ENCODE measurements at regions not wholly inside any gene's neighbourhood (a gene's known extent, or its start where the extent isn't known, plus 50 kb on each side); places are given as distances from the start of the nearest gene placed in this dataset.

DNA sequence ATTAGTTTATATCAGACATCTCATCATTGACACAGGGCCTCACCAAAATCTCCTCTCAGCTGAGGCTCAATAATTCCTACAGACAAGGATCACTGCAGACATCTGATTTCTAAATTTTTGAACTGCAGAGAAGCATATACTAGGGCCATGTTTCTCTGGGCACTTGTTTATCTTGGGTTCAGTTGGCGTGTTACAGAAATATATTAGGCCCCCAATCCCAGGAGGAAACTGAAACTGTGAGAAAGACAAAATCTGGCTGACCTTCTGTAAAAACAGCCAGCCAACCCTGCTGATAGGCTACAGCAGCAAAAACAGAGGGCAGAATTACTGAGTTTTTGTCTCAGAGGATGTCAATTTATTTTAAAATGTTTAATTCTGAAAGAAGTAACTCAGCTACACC lies 634.6 kb downstream of the ETNK1 start:
- Mint-ChIP-seq H3K27ac (peak overlapping the region in 1 of 3 experiments; percentile 27; a peak in 1 of 7 replicates), H3K9me3 (no peaks in the 10 kb centered on the region)
- no peak overlapping the region for H3K14ac ChIP-seq (ENCODE audit: insufficient read depth, low read length)

More for the DNA sequence above, 634.6 kb downstream of the ETNK1 start:
- Histone ChIP-seq H3K9ac (ENCODE audit: extremely low read depth, insufficient read length, low read length) (no peak overlapping the region), H2BK5ac (ENCODE audit: insufficient read length, low read length) (no peak overlapping the region), H4K8ac (replicated peaks; ENCODE audit: insufficient read length, low read depth, low read length) (no peak overlapping the region), H2BK12ac (ENCODE audit: insufficient read length, low read depth, low read length) (no peak overlapping the region), H2AFZ (ENCODE audit: low read length) (no peak overlapping the region), H3K9me3 (ENCODE audit: control insufficient read depth, low read depth, low read length) (no peaks in the 10 kb centered on the region), H4K5ac (ENCODE audit: insufficient read length, low read depth, low read length) (no peak overlapping the region), H3K79me2 (ENCODE audit: insufficient read depth, low read length) (no peaks in the 10 kb centered on the region), H3K23me2 (ENCODE audit: insufficient read length, low read depth, low read length, poor library complexity, severe bottlenecking) (no peaks in the 10 kb centered on the region), H3K4ac (ENCODE audit: low read depth, low read length) (no peak overlapping the region), H4K20me1 (ENCODE audit: control insufficient read depth, insufficient read depth, insufficient read length) (no peaks in the 10 kb centered on the region), H3K79me1 (ENCODE audit: insufficient read depth, low read depth, low read length, poor library complexity, severe bottlenecking) (no peaks in the 10 kb centered on the region), H3T11ph (ENCODE audit: low read length) (no peak overlapping the region), H4K91ac (ENCODE audit: insufficient read length, low read depth, low read length) (no peak overlapping the region), H3K4me1 (ENCODE audit: insufficient read depth, low read length) (no peaks in the 10 kb centered on the region), H2BK120ac (ENCODE audit: low read depth, low read length, poor library complexity, severe bottlenecking) (no peak overlapping the region), H3K27me3 (ENCODE audit: insufficient read depth, low read length) (no peaks in the 10 kb centered on the region), H3K18ac (ENCODE audit: insufficient read length, low read depth, low read length) (no peak overlapping the region), H2AK5ac (ENCODE audit: insufficient read length, low read length) (no peak overlapping the region), H3K27ac (ENCODE audit: insufficient read length, low read depth, low read length) (no peak overlapping the region), H3K23ac (ENCODE audit: insufficient read length, low read depth, low read length) (no peak overlapping the region), H2BK20ac (ENCODE audit: low read depth, low read length, poor library complexity, severe bottlenecking) (no peak overlapping the region), H3K4me2 (ENCODE audit: insufficient read depth, insufficient read length, low read length) (no peak overlapping the region), H2BK15ac (ENCODE audit: low read depth, low read length) (no peak overlapping the region), H3K56ac (ENCODE audit: insufficient read length, low read depth, low read length) (no peak overlapping the region)
- DNase-seq: no peak
- H3K4me3 Mint-ChIP-seq: no peak overlapping the region
- H3K36me3 Mint-ChIP-seq (ENCODE audit: insufficient read depth in 1 of 3, low read depth in 3 of 3): no peaks in the 10 kb centered on the region
- no peaks in the 10 kb centered on the region for H3K4me1 Mint-ChIP-seq
- no peaks in the 10 kb centered on the region for H3K27me3 Mint-ChIP-seq (ENCODE audit: low read depth)
- TF ChIP-seq, protein P1, sequence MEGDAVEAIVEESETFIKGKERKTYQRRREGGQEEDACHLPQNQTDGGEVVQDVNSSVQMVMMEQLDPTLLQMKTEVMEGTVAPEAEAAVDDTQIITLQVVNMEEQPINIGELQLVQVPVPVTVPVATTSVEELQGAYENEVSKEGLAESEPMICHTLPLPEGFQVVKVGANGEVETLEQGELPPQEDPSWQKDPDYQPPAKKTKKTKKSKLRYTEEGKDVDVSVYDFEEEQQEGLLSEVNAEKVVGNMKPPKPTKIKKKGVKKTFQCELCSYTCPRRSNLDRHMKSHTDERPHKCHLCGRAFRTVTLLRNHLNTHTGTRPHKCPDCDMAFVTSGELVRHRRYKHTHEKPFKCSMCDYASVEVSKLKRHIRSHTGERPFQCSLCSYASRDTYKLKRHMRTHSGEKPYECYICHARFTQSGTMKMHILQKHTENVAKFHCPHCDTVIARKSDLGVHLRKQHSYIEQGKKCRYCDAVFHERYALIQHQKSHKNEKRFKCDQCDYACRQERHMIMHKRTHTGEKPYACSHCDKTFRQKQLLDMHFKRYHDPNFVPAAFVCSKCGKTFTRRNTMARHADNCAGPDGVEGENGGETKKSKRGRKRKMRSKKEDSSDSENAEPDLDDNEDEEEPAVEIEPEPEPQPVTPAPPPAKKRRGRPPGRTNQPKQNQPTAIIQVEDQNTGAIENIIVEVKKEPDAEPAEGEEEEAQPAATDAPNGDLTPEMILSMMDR (conservative IDR thresholded peaks at IDR 0.05): no peak
- WGBS (ENCODE audit: extremely low coverage, insufficient read length, low lambda C conversion rate): no CpG with 5 or more reads among the region's 1 CpG
